H1 (cell line): ENCODE measurements at regions not wholly inside any gene's neighbourhood (a gene's known extent, or its start where the extent isn't known, plus 50 kb on each side); places are given as distances from the start of the nearest gene placed in this dataset.

Experiments used
- E2F6 ChIP-seq: IDR thresholded peaks from 2 replicates; pipeline ENCODE4 v1.6.1; 2012; ENCODE audit warnings: inconsistent platforms
- EGR1 ChIP-seq: IDR thresholded peaks from 2 replicates; pipeline ENCODE4 v1.6.1; 2011; ENCODE audit warnings: low read depth, low read length, borderline replicate concordance
- NRF1 ChIP-seq: IDR thresholded peaks from 2 replicates; pipeline ENCODE4 v1.6.1; 2011; ENCODE audit warnings: mild to moderate bottlenecking, low read depth, low read length, improper control_type of control experiment
- RXRA ChIP-seq: IDR thresholded peaks from 2 replicates; pipeline ENCODE4 v1.6.1; 2011; ENCODE audit warnings: low read depth, mild to moderate bottlenecking, low read length, moderate library complexity; ENCODE audit not compliant: insufficient read depth
- SIRT6 ChIP-seq: IDR thresholded peaks from one replicate; pipeline ENCODE4 v1.7.1; 2012; ENCODE audit warnings: low read length, inconsistent platforms

DNA sequence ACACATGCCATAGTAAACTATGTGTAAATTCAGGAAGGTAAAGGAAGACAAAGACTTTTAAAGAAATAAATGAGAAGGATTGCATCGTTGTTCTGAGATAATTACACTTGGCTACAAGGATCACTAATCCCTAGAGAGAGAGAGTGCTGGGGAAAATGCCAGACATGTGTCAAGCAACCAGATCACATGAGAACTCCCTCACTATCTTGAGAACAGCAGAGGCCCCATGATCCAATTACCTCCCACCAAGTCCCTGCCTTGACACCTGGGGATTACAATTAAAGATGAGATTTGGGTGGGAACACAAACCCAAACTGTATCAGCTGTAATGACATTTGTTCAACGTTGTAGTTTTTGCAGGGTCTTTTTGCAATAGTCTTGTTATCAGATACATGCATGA, 1600.9 kb upstream of the MIR17HG start (continued):
- no peak for TF ChIP-seq E2F6
- no peak for TF ChIP-seq RXRA
- no peak for TF ChIP-seq NRF1
- no peak for TF ChIP-seq EGR1
- TF ChIP-seq SIRT6, result no peak
